ENCODE measurements at regions not wholly inside any gene's neighbourhood (a gene's known extent, or its start where the extent isn't known, plus 50 kb on each side); places are given as distances from the start of the nearest gene placed in this dataset.

DNA sequence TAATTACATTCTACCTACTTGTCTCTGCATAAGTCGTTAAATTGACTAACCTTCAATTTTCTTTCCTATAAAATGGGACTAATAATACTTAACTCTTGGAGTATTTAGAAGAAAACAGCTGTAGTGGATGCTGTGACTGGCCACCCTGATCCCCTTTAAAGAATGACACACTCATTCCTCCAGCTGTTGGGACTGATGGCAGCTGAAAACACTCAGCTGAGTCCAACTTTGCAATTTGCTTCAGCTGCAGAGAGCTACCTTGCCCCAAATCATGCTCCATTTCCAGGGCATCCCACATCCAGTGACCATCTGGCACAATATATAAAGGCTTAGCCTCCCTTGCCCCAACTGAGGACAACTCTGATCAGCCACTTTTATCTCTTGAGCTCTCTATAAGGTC lies 89.1 kb downstream of the MID1IP1 start:
- no peak for DNase-seq

DNA sequence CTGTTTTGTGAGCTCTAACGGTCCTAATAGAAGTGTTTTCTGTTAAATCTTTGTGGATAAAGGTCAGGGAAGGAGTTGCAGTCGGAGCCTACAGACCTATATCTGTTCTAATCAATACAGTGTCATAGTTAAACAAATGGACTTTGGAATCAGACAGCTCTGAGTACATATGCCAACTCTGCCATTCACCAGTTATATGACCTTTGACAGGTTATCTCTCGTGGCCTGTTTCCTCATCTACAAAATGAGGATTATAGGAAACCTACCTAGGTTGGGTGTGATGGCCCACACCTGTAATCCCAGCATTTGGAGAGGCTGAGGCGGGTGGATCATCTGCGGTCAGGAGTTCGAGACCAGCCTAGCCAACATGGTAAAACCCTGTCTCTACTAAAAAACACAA lies 89.7 kb downstream of the MID1IP1 start:
- no peak for DNase-seq

DNA sequence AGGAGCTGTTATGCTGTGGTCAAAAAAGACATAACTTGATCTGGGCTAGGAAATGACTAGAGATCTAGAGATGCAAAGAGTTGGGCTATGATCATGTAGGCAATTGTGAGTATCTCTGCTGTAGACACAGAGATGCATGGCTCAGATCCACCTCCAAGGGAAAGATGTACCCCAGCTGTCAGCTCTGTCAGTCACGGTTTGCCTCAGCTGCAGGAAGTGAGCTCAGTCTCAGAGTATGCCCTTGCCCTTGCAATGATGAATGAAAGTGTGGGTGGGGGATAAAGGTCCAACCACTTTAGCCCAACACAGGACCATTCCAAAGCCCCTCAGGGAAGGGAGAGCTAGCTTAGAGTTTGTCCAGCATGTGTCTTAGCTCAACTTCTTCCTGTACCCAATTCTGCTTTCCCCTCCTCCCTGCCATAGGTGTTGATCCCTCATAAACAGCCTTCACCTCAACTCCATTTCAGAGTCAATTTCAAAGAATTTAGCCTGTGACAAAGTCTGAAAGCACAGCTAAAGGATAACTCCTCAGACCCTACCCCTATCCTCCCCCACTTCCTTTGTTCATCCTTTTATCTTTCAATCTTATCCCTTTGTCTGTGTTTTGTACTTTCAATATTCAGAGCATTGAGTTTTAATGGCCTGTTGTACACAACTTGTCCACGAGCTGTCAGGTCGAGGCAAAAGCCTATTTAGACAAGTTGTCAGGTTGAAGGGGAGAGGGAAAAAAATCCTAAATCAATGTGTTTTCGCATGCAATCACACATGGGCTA lies 90.6 kb downstream of the MID1IP1 start:
- peak; percentile 33 for DNase-seq

DNA sequence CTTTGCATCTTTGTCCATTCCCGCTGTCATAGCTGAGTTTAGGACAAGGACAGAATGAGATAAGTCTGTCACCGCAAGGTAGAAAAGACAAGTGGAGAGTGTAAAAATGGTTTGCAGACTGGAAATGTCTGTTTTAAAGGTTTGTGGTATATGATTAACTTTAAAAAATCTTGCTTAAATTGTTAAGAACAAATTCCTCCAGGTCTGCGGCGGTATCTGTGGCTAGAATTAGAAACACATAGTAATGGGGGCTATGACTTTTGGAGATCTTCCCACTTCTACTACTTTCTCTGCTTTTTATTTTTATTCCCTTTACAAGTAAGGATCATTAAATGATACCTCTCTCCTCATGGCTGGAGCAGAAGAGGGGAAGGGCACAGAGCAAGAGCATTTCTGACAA lies 92.2 kb downstream of the MID1IP1 start:
- no peak for DNase-seq

DNA sequence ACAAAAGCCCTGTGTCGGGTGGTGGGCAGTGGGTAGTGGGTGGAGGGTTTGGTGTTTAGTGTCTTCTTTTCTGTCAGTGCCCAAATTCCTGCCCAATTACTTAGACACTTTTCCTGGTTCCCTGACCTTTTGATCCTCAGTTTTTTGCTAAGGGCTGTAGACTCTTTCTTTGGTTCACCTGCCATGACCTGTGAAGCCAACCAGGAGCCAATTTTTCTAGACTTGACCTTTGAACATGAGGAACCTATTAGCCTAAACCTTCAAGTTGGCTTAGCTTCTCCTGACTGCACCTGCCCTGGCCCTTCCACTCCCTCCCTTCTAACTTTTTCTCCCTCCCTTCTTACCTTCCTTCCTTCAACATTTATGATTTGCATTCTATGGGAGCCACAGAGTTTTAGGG lies 94.5 kb downstream of the MID1IP1 start:
- DNase-seq, result no peak

DNA sequence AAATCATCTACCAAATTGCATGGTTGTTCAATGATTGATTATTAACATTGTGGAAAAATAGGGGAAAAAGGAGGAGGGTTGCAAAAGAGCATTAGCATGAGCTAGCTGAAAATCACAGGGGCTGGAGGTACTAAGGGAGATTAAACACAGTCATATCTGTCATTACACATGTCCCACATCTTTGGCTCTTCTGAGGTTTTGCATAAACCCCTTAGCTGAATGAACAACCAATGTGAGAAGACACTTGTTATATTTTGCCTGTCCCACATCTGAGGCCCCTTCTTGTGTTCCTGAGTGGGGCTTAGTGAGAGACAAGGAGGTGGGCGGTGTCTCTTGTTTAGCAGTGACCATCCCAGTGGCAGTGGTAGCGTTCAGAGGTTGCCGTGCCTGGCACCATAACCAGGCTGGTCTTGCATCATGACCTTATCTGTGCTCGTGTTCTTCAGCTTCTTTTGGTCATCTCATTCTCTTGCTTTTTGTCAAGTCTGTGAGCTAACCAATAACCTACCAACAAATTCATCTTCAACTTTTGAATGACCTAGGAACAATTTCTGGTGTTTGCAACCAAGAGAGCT lies 95.6 kb downstream of the MID1IP1 start:
- DNase-seq, result no peak

DNA sequence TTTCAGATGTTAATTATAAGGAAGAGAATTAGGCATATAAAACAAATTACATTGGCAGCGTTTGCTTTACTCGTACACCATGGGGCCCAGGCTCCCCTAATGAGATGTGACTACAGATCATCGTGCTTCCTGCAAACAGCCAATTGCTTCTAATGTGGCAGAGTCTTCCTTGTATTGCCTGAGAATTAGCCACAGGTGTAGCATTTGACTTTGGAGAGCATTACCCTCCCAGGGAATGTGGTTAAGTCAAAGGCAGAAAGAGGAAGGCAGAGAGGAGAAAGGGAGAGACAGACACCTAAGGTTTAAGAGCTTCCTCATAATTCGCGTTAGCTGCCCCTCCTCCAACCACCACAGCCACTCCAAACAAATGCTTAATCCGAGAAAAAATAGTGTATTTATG lies 97.0 kb downstream of the MID1IP1 start:
- DNase-seq, result no peak

DNA sequence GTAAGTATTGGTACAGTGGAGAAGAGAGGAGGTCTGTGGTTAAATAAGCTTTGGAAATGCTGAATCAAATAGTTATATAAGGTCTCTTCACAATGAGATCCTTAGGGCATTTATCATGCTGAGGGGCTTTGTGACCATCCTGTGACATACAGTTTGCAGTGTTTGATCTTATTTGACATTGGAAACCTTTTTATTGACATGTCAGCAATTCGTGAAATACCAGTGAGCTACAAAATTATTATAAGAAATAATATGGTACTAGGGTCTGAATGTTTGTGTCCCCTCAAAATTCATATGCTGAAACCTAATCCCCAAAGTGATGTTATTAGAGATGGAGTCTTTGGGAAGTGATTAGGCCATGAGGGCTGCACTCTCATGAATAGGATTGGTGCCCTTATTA lies 98.4 kb downstream of the MID1IP1 start:
- no peak for DNase-seq

DNA sequence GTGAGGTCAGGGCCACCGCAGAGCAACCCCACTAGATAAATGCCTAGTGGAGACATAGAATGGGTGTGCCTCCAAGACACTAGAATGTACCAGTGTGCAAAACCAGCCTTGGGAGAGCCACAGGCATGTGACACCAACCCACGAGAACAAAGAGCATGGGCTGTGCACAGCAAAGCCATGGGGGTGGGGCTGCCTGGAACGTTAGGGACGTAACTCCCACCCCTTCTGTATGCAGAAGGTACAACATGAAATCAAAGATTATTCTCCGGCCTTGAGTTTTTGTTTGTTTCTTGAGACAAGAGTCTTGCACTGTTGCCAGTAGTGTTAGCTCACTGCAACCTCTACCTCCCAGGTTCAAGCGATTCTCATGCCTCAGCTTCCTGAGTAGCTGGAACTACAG lies 99.5 kb downstream of the MID1IP1 start:
- no peak for DNase-seq

DNA sequence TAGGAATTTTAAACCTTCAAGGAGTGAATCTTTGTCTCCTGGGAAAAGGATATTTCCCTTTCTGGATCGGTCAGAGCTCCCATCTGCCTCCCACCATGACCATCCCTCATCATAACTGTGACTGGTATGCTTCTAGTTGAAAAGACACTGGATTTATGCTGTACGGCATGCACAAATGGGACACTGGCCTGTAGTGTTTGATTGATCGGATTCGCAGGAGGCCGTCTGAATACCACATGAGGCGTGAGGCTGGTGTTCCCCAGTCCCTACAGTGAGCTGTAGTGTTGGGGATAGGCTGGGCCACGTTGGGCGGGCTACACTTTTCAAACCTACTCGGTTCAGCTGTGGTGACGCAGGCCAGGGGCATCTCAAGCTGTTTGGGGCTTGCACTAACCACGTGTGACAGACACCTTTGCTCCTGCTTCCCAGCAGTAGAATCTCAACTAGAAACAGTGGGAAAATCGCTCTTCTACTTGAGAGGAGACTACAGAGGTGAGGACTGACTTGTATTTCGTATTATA lies 101.8 kb downstream of the MID1IP1 start:
- no peak for DNase-seq

DNA sequence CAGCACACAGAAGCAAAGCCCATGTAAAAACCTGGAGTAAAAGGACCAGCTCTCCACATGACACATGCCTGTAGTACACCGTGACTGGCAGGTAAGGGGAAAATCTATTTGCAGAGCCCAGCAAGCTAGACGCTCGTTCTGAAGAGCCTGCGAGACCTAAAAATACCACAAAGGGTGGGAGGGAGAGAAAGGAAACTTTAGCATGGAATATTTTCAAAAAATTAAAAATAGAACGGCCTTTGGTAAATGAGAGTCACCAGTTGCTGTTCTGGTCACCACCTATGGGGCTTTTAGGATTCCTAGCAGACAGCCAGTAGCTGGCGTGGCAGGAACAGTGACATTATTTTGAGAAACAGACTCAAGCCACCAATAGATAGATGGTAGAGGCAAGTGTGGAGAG lies 115.5 kb downstream of the MID1IP1 start:
- no peak for DNase-seq

DNA sequence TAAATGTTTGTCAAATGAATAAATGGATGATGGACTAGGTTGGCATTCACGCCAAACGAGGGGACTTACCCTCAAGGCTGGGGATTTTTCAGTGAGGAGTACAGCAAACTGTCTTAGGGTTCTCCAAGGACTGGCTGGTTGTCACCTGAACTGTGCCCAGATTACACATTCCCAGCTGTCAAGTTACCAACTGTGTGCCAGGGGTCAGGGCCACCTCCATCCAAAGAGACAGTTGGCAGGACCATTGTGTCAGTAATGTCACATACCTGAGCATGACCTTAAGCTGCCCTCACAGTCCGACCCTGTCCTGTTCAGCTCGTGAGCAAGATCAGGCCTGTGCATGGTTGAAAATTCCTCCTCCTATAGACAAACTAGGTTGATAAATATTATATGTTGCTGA lies 116.7 kb downstream of the MID1IP1 start:
- no peak for DNase-seq

DNA sequence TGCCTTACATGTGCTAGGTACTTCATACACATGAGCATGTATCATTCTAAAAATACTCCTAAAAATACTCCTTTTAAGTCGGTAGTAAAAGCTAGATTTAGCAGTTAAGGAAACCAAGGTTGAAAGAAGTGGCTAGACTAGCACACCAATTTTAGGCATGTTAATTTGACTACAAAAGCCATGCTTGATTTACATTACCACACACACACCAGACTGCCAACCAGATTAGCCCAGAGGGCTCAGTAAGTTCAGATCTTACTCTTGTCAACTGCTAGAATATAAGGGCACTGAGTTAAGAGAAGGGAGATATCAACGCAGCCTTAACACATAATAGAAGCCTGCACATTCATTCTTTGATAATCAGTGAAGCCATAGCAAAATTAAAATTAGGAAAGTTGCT lies 117.9 kb downstream of the MID1IP1 start:
- DNase-seq, result no peak

DNA sequence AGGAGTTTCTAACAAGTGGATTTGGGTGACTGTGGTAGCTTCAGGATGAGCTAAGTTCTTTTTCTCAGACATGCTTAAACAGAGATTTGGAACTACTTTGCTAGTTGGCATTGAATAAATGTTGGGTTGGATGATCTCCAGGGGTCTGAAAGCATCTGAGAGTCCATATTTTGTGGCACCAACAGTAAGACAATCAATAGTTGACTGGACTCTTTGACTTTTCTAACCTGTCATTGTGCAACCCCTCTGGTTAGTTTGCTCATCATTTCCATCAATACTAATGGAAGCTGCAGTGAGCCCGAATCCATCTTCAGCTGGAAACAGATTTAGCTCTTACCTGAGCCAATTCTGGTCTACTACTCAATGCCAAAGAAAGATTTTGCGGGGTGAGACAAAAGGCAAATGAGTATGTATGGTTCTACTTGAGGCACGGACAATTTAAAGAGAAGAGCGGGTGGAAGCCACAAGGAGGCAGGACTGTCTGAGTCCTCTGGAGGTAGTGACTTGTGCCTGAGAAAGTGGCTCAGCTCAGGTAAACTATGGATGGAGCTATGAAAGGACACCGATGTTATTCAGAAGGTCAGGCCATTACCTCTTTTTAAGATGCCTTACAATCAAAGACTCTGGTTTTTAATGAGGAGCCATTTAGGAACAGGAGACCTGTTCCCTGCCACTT lies 118.7 kb downstream of the MID1IP1 start:
- DNase-seq, result no peak

DNA sequence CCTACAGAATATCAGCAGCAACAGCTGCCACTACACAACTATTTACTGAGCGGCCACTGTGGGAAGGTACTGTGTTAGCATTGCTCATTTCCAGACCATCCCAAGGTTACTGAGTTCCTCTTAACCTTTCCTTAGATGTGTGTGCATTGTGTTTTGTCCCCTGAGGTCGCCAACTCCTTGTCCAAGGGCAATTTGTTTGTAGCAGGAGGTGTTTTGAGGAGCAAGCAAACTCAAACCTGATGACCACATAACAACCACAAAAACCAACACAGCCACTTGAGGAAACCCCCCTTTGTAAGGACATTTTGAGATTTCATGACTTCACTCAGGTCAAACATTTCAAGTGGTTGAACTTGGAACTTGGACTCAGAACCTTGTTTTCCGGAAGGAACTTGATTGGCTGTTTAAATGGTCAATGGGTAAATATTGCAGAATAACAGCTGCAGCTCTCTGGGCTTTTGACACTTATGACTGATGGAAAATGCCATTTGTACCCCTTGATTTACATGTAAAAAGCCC lies 122.3 kb downstream of the MID1IP1 start:
- DNase-seq, result no peak

DNA sequence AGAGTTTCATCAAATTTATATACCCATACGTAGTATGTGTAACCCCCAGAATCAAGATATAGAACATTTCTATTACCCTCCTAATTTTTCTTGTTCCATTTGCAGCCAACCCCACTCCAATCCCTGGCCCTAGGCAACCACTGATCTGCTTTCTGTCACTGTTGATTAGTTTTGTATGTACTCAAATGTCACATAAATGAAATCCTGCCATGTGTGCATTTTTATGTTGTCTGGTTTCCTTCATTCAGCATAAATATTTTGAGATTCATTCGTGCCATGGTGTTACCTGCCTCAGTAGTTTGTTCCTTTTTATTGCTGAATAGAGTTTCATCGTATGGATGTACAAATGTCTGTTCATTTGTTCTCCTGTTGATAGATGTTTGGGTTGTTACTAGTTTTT lies 126.3 kb downstream of the MID1IP1 start:
- DNase-seq, result no peak

DNA sequence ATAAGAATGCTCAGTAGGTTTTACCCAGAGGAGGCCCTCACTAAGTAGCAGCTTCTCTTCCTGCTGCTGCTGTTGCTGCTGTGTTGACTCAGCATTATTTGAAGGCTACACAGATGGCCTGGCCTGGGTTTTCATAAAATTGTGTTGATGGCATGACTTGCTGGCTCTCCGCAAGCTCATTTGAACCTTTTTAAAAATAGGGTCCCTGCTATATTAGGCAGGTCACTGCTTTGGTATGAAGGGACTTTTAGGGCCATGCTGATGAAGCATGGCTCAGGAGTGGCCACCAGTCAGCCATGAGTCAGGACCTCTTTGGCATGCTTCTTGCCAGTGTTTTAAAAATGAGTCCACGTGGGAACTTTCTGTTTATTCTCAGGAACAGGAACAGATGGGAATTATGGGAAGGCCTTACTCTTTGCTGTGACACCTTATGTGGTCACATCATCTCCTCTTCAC lies 128.7 kb downstream of the MID1IP1 start:
- no peak for DNase-seq

DNA sequence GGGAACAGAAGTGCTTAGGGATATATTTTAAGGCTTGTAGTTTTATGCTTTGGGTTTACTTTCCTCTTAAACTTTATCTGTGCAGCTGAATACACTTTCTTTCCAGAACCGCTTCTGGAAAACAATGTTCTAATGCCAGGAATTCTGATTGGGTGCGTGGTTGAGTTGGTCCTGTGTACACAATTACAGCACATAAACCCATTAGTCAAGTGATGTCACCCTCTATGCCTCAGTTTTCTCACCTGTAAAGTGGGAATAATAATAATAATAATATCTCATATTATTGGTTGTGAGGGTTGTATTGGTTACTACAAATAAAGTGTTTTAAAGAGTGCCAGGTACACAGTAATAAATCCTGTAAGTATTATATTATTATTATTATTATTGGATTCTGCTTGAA lies 129.2 kb downstream of the MID1IP1 start:
- DNase-seq, result no peak

DNA sequence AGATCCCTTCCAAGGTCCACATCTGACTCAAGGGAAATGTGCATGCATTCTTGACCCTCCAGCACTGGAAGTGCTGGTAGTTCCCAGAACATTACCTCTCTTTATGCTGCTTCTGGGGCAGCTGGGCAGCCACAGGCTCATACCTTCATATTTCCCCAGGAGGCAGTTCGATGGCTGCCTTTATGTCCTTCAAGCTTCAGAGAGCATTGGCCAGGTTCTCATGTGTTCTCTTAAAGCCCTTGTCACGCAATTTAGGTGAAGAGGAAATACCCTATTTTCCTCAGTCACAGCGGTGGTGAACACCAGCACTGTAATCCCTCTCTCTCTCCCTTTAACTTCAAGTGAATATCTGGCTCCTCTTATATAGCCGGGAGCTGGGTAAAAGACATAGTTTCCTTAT lies 134.3 kb downstream of the MID1IP1 start:
- DNase-seq, result no peak

DNA sequence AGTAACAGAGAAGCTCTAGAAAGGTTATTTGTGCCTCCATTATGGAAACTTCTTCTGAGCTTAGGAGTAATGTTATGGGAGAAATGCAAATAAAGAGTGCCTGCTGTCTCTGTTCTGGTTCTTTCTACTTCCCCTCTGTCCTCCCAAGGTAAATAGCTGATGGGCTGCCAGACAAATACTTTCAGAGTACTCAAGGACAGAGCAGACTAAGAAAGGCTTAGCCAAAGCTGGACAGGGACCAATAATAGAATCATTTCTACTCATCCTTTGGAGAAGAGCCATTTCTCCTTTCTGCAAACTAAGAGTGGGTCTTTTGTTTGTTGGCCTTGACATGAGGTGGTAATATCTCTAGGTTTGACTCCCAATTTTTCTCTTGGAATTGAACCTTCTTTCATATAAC lies 136.1 kb downstream of the MID1IP1 start:
- DNase-seq, result no peak

DNA sequence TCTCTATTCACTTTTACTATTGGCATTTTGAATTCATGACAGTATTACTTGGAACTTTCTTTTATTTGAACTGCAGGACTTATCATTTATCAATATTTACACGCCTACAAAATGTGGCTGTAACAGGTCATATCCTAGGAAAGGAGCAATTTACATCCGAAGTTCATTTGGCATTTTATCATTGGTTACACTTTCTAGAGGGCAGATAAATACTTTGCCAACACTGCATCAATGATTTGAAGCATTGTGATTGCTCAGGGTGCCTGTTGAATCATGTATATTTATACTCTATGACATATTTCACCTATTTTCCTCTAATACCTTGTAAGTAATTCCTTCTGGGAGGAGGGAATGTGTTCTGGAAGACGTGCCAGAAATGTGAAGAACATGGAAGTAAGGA lies 136.7 kb downstream of the MID1IP1 start:
- no peak for DNase-seq

DNA sequence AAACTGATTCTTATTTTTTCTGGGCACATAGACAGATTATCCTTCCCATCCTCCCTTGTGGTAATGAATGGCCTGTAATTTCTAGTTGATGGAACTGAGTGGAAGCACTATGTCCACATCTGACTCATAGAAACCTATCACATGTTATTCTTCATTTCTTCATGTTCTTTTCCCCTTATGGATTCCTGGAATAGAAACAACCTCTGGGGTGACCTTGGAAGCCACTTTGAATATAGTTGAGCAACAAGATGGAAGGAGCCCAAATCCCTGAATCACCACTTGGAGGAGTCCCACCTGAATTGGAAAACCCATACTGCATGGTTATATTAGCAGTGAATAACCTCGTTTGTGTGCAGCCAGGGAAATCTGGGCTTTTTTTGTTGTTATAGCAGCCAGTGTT lies 137.8 kb downstream of the MID1IP1 start:
- DNase-seq, result no peak

DNA sequence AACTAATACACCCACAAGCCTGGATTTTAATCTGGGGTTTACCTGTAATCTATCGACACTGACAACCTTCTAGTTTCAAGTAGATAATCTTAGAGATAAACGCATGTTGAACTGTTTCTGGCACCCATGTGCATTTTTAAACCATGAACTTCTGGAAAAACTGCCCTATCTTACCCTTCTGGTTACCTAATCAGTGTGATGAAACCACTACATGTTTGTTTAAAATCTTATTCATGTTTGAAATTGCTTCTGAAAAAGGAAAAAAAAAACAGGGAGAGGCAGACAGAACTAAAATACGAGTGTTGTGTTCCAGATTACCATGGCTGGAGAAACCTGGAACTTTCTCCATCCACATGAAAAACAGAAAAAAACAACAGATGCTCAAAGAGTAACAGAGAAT lies 139.3 kb downstream of the MID1IP1 start:
- DNase-seq, result no peak

DNA sequence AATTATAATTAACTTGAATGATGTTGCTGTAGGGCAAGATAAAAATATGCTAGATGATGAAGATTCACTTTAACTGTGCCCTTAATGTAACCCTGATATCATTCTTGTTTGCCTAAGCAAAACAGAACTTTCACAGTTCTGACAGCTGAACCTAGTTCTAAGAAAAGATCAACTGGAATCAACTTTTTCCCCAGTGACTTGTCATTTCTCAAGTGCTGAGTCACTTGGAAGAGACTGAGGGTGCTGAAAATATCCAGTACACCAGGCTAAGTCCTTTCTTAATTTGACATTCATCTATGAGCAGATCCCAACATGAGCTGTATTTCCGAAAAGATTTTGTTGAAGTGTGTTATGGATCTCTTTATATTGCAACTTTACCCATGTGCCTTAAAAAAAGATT lies 140.4 kb downstream of the MID1IP1 start:
- no peak for DNase-seq
